Renal cortex interstitium (tissue), 11 donors: ENCODE measurements at regions not wholly inside any gene's neighbourhood (a gene's known extent, or its start where the extent isn't known, plus 50 kb on each side); places are given as distances from the start of the nearest gene placed in this dataset.

Experiments used
- DNase-seq, 11 donors: peaks; one replicate each; pipeline ENCODE4 v3.0.0-alpha.2; 2013; ENCODE audit warnings: low read depth in 9 of 11, low spot score in 4 of 11; ENCODE audit errors: extremely low read depth in 1 of 11

- no peak for DNase-seq
Measured at GRCh38 chr13:47647001-47647400, 354.1 kb downstream of the SUCLA2 start.

- DNase-seq = no peak
Measured at GRCh38 chr13:47646298-47646697, 354.8 kb downstream of the SUCLA2 start.

GRCh38 chr13:47639738-47640447 is 361.2 kb downstream of the SUCLA2 start:
- DNase-seq = no peak

GRCh38 chr13:47638627-47639026 is 362.4 kb downstream of the SUCLA2 start:
- DNase-seq = no peak

- DNase-seq = no peak
Measured at GRCh38 chr13:47632311-47632710, 368.8 kb downstream of the SUCLA2 start.

GRCh38 chr13:47628666-47629065 is 372.4 kb downstream of the SUCLA2 start:
- no peak for DNase-seq

GRCh38 chr13:47623862-47624261 is 377.2 kb downstream of the SUCLA2 start:
- no peak for DNase-seq

GRCh38 chr13:47621931-47622330 is 379.1 kb downstream of the SUCLA2 start:
- no peak for DNase-seq

- no peak for DNase-seq
Measured at GRCh38 chr13:47611664-47612288, 389.3 kb downstream of the SUCLA2 start.

GRCh38 chr13:47610687-47611086 is 390.4 kb downstream of the SUCLA2 start:
- no peak for DNase-seq

- DNase-seq = no peak
Measured at GRCh38 chr13:47603365-47603764, 397.7 kb downstream of the SUCLA2 start.

- no peak for DNase-seq
Measured at GRCh38 chr13:47598340-47598911, 402.6 kb downstream of the SUCLA2 start.

- DNase-seq = no peak
Measured at GRCh38 chr13:47594833-47595232, 406.2 kb downstream of the SUCLA2 start.

GRCh38 chr13:47592256-47592655 is 408.8 kb downstream of the SUCLA2 start:
- no peak for DNase-seq

GRCh38 chr13:47588676-47589075 is 412.4 kb downstream of the SUCLA2 start:
- DNase-seq = no peak

GRCh38 chr13:47572375-47572774 is 428.7 kb downstream of the SUCLA2 start:
- DNase-seq = no peak

GRCh38 chr13:47564041-47564440 is 437.0 kb downstream of the SUCLA2 start:
- DNase-seq = no peak

- DNase-seq = no peak
Measured at GRCh38 chr13:47556703-47557102, 444.4 kb downstream of the SUCLA2 start.

- DNase-seq = no peak
Measured at GRCh38 chr13:47555235-47555634, 445.8 kb downstream of the SUCLA2 start.

GRCh38 chr13:47553329-47553977 is 447.6 kb downstream of the SUCLA2 start:
- DNase-seq = no peak
